MM.1S (cell line): ENCODE measurements at regions not wholly inside any gene's neighbourhood (a gene's known extent, or its start where the extent isn't known, plus 50 kb on each side); places are given as distances from the start of the nearest gene placed in this dataset.

Experiments used
- EZH2 ChIP-seq: fragments of 300-600 bp; sonication (generic); optimal IDR thresholded peaks from 2 replicates; pipeline ENCODE3; 2017; ENCODE audit warnings: low read depth, mild to moderate bottlenecking, antibody characterized with exemption, low read length, mixed read lengths
- TF ChIP-seq, protein P1 (sequence below): fragments of 300-600 bp; sonication (generic); IDR thresholded peaks from 2 replicates; pipeline ENCODE4 v1.5.1; 2016; ENCODE audit warnings: antibody characterized with exemption, low read length, mixed read lengths

DNA sequence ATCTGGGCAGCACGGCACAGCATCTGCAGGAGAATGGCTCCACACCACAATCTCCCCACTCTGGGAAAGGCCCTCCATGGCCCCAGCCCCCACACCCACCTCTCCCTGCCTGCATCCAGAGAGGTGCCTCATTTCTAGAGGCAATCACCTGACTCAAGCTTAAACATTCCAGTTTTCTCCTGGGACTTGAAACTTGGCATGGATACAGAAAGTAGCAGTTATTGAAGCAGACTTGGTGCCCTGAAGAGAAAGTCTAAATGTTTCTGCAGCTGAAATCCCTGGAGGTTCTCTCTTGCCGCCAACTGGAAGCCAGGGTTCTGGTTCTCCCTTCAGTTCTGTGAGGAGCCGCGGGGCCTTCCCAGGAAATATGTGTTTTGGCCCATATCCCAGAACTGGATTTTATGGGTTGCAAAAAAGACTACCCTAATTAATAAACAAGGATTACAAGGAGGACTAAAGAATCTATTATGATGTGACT lies 122.8 kb downstream of the SKIDA1 start:
- TF ChIP-seq, protein P1, sequence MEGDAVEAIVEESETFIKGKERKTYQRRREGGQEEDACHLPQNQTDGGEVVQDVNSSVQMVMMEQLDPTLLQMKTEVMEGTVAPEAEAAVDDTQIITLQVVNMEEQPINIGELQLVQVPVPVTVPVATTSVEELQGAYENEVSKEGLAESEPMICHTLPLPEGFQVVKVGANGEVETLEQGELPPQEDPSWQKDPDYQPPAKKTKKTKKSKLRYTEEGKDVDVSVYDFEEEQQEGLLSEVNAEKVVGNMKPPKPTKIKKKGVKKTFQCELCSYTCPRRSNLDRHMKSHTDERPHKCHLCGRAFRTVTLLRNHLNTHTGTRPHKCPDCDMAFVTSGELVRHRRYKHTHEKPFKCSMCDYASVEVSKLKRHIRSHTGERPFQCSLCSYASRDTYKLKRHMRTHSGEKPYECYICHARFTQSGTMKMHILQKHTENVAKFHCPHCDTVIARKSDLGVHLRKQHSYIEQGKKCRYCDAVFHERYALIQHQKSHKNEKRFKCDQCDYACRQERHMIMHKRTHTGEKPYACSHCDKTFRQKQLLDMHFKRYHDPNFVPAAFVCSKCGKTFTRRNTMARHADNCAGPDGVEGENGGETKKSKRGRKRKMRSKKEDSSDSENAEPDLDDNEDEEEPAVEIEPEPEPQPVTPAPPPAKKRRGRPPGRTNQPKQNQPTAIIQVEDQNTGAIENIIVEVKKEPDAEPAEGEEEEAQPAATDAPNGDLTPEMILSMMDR: no peak
- TF ChIP-seq EZH2: no peak
